SK-N-SH (cell line): ENCODE measurements at regions not wholly inside any gene's neighbourhood (a gene's known extent, or its start where the extent isn't known, plus 50 kb on each side); places are given as distances from the start of the nearest gene placed in this dataset.
A peak's percentile ranks its signal among the peaks of the same experiment; 100 is the strongest.

ENCODE experiments used
- CTCF ChIA-PET: fragments of 300-600, 350-600 bp; formaldehyde crosslinking; extraction: SDS; loops from one replicate; lab custom pipeline; 2021; lab: Yijun Ruan, JAX
- POLR2A ChIA-PET: fragments of 350-600 bp; sonication (Branson Sonifier 250); formaldehyde crosslinking; extraction: SDS; loops from one replicate; lab custom pipeline; 2020; ENCODE audit warnings: antibody characterized with exemption, inconsistent platforms; lab: Yijun Ruan, JAX
- DNase-seq: peaks from one replicate; pipeline ENCODE4 v3.0.0; 2012
- H2AFZ ChIP-seq: fragments of 200-600 bp; sonication (generic); 2 replicates; pipeline ENCODE4 v1.8.1; 2016; ENCODE audit warnings: antibody characterized with exemption, mild to moderate bottlenecking, low read depth
- H3F3A ChIP-seq: fragments of 200-600 bp; sonication (generic); replicated peaks from 2 replicates; pipeline ENCODE3; 2016; ENCODE audit warnings: antibody characterized with exemption, mild to moderate bottlenecking; ENCODE audit not compliant: insufficient read depth
- H3K27ac ChIP-seq, 2 experiments: fragments of 200-500 bp in 1 of 2; fragments of 200-600 bp in 1 of 2; sonication (Bioruptor generic) in 1 of 2; sonication (generic), shearing (Covaris generic) in 1 of 2; 2 replicates each; pipeline versions ENCODE4 v1.5.1 to v1.6.1; 2014 to 2016; ENCODE audit warnings: low read depth in 2 of 2, inconsistent platforms in 1 of 2, low read length in 1 of 2, mild to moderate bottlenecking in 1 of 2, mixed read lengths in 1 of 2
- H3K27me3 ChIP-seq: fragments of 200-600 bp; sonication (generic), shearing (Covaris generic); 2 replicates; pipeline ENCODE4 v1.6.1; 2016; ENCODE audit warnings: mixed run types; ENCODE audit not compliant: insufficient read depth
- H3K36me3 ChIP-seq, 2 experiments: fragments of 200-500 bp in 1 of 2; fragments of 200-600 bp in 1 of 2; sonication (Bioruptor generic) in 1 of 2; sonication (generic) in 1 of 2; replicated peaks in 1 of 2; 2 replicates each; pipeline versions ENCODE3 to v1.5.1; 2014 to 2016; ENCODE audit warnings: low read length in 1 of 2, mild to moderate bottlenecking in 1 of 2; ENCODE audit not compliant: insufficient read depth in 2 of 2, control insufficient read depth in 1 of 2
- H3K4me1 ChIP-seq, 2 experiments: fragments of 200-500 bp in 1 of 2; fragments of 200-600 bp in 1 of 2; sonication (Bioruptor generic) in 1 of 2; sonication (generic), shearing (Covaris generic) in 1 of 2; 2 replicates each; pipeline versions ENCODE4 v1.5.1 to v1.6.1; 2014 to 2016; ENCODE audit warnings: low read depth in 1 of 2, low read length in 1 of 2, mixed run types in 1 of 2; ENCODE audit not compliant: insufficient read depth in 2 of 2, control insufficient read depth in 1 of 2
- H3K4me2 ChIP-seq: fragments of 200-600 bp; sonication (generic), shearing (Covaris generic); 2 replicates; pipeline ENCODE4 v1.6.1; 2017; ENCODE audit warnings: mixed run types
- H3K4me3 ChIP-seq, 2 experiments: fragments of 200-500 bp in 1 of 2; fragments of 200-600 bp in 1 of 2; sonication (Bioruptor generic) in 1 of 2; sonication (generic), shearing (Covaris generic) in 1 of 2; 2 replicates each; pipeline versions ENCODE4 v1.5.1 to v1.8.1; 2014 to 2016; ENCODE audit warnings: low read depth in 2 of 2, inconsistent platforms in 1 of 2, low read length in 1 of 2, mild to moderate bottlenecking in 1 of 2, mixed read lengths in 1 of 2, moderate library complexity in 1 of 2
- H3K79me2 ChIP-seq: fragments of 200-600 bp; sonication (generic); 2 replicates; pipeline ENCODE4 v1.8.1; 2017; ENCODE audit warnings: mild to moderate bottlenecking; ENCODE audit not compliant: insufficient read depth
- H3K9ac ChIP-seq: fragments of 200-600 bp; sonication (generic); 2 replicates; pipeline ENCODE4 v1.6.1; 2017; ENCODE audit warnings: mixed run types
- H3K9me2 ChIP-seq: fragments of 200-600 bp; sonication (generic); 2 replicates; pipeline ENCODE4 v1.6.1; 2017; ENCODE audit warnings: mixed run types
- H3K9me3 ChIP-seq: fragments of 200-600 bp; sonication (generic); 2 replicates; pipeline ENCODE4 v1.6.1; 2017; ENCODE audit warnings: mixed run types, mild to moderate bottlenecking, moderate library complexity
- H4K20me1 ChIP-seq: fragments of 200-600 bp; sonication (generic); 2 replicates; pipeline ENCODE4 v1.6.1; 2017; ENCODE audit warnings: mild to moderate bottlenecking, mixed run types; ENCODE audit not compliant: insufficient read depth
- GATA2 ChIP-seq: sonication (generic); formaldehyde crosslinking; IDR thresholded peaks from 2 replicates; pipeline ENCODE4 v1.5.0; 2020; ENCODE audit warnings: mild to moderate bottlenecking, missing genetic modification reagents
- MEF2A ChIP-seq: IDR thresholded peaks from 2 replicates; pipeline ENCODE4 v1.4.0; 2012; ENCODE audit warnings: low read depth, borderline replicate concordance
- RCOR1 ChIP-seq: fragments of 150-350 bp; IDR thresholded peaks from 2 replicates; pipeline ENCODE4 v1.6.1; 2017; ENCODE audit warnings: antibody characterized with exemption, low read length
- RFX5 ChIP-seq: IDR thresholded peaks from 2 replicates; pipeline ENCODE4 v1.6.1; 2012; ENCODE audit warnings: mild to moderate bottlenecking, improper control_type of control experiment, low read length
- TAF1 ChIP-seq: IDR thresholded peaks from 2 replicates; pipeline ENCODE4 v1.6.1; 2012; ENCODE audit warnings: low read depth, mild to moderate bottlenecking, low read length, moderate library complexity, borderline replicate concordance
- WGBS: methylation state at CpG from one replicate; pipeline ENCODE4 v1.1.6; 2017; ENCODE audit warnings: low lambda C conversion rate; 5-methylcytosine and 5-hydroxymethylcytosine counted together
- TF ChIP-seq, protein P1 (sequence below): fragments of 150-350 bp; IDR thresholded peaks from 2 replicates; pipeline ENCODE4 v1.6.1; 2017; ENCODE audit warnings: antibody characterized with exemption, low read length, low read depth, borderline replicate concordance
- TF ChIP-seq, protein P2 (sequence below): IDR thresholded peaks from 2 replicates; pipeline ENCODE4 v1.4.0; 2012; ENCODE audit warnings: low read depth

DNA sequence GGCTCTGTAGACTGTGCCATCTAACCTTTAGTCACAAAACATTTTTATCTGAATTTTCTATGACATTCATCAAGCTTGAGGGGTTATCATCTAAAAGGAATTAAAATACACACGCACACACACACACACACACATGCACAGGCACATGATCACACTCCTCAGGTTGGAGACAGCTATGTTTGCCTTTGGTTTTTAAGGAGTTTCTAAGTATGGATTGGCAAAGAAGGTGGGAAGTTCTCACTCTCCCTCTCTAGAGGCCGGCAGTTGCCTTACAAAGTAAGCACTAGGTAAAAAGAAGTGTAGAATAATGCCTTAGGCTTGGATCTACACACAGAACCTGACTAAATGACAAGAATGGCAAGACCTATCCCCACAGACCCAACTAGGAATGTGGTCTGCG lies 437.1 kb downstream of the ZEB2 start:
- H2AFZ ChIP-seq, result no peak overlapping the region
- peaks cover 26 to 36% of the 10 kb centered on the region in 2 experiments; a peak in 3 of 4 replicates for H3K4me1 ChIP-seq
- H3K9me3 ChIP-seq, result no peaks in the 10 kb centered on the region
- H3K36me3 ChIP-seq, result no peaks in the 10 kb centered on the region
- no peaks in the 10 kb centered on the region for H3K79me2 ChIP-seq
- TF ChIP-seq RCOR1, result no peak
- DNase-seq, result no peak
- no peaks in the 10 kb centered on the region for H4K20me1 ChIP-seq
- peak overlapping the region; percentile 36; the same call in 1 of the 2 replicates for H3K4me2 ChIP-seq
- no peak overlapping the region for H3K4me3 ChIP-seq
- H3K27ac ChIP-seq, result peak overlapping the region in 1 of 2 experiments; percentile 74; a peak in 2 of 4 replicates
- H3K27me3 ChIP-seq, result no peaks in the 10 kb centered on the region
- POLR2A ChIA-PET, result no interaction called here
- peak overlapping the region; percentile 9; the same call in 1 of the 2 replicates for H3K9ac ChIP-seq
- H3F3A ChIP-seq, result peaks cover 33% of the 10 kb centered on the region
- 95% methylated on average over 3 of the region's 3 CpGs for WGBS
- H3K9me2 ChIP-seq, result no peaks in the 10 kb centered on the region
- CTCF ChIA-PET, result no interaction called here

DNA sequence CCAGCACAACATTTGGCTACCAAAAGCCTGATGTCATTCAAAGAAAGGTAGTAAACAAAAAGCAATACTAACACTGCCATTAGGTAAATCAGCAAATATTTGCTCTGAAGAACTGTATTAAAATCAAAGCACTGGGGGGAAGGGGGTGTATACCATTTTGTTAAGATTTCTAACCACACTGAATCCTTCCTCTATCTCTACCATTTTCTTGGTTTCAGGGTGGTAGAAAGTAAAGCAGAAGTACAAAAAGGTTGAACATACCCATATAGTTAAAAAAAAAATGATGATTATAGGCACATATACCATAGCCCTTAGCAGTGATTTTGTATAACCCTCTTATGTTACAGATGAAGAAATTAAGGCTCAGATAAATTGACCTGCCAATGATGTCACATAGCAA lies 437.6 kb downstream of the ZEB2 start:
- H3K27ac ChIP-seq, result peak overlapping the region in 1 of 2 experiments; percentile 74; a peak in 2 of 4 replicates
- H3K9me2 ChIP-seq, result no peaks in the 10 kb centered on the region
- POLR2A ChIA-PET, result no interaction called here
- no peak for TF ChIP-seq GATA2 (CRISPR knock-in tag)
- no peak for TF ChIP-seq RFX5
- TF ChIP-seq, protein P1, sequence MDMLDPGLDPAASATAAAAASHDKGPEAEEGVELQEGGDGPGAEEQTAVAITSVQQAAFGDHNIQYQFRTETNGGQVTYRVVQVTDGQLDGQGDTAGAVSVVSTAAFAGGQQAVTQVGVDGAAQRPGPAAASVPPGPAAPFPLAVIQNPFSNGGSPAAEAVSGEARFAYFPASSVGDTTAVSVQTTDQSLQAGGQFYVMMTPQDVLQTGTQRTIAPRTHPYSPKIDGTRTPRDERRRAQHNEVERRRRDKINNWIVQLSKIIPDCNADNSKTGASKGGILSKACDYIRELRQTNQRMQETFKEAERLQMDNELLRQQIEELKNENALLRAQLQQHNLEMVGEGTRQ, result no peak
- TF ChIP-seq, all 33 proteins: peak for 0
- Histone ChIP-seq H3K27me3 (no peaks in the 10 kb centered on the region), H3K36me3 (no peaks in the 10 kb centered on the region), H3F3A (peaks cover 33% of the 10 kb centered on the region), H3K4me1 (peaks cover 28 to 38% of the 10 kb centered on the region in 2 experiments; a peak in 3 of 4 replicates), H3K79me2 (no peaks in the 10 kb centered on the region), H3K4me3 (no peak overlapping the region), H3K9me3 (no peaks in the 10 kb centered on the region), H3K4me2 (no peak overlapping the region), H2AFZ (no peak overlapping the region), H3K9ac (no peak overlapping the region), H4K20me1 (no peaks in the 10 kb centered on the region)
- CTCF ChIA-PET, result no interaction called here
- DNase-seq, result no peak

DNA sequence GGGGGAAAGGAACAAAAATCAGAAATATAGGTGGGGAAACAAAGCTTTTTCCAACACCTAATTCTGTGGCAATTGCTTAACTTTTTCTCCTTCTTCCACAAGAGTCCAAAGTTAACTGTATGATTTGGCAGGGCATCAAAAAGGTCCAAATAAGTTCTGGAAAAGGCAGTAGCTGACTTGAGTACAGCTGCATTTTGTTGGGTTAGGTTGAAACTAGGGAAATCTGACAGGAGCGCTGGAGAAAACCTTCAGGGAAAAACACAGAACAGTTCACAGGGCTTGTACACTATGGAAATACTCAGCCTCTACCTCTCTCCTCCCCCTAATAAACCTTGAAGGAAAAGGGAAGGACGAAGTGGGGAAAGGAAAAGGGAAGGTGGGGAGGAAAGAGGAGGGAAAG lies 438.6 kb downstream of the ZEB2 start:
- no peaks in the 10 kb centered on the region for H4K20me1 ChIP-seq
- H3K79me2 ChIP-seq, result no peaks in the 10 kb centered on the region
- ChIA-PET POLR2A (no interaction called here), CTCF (no interaction called here)
- H3K27ac ChIP-seq, result no peak overlapping the region
- no peak for DNase-seq
- H3K27me3 ChIP-seq, result no peaks in the 10 kb centered on the region
- peaks cover 27% of the 10 kb centered on the region for H3F3A ChIP-seq
- no peaks in the 10 kb centered on the region for H3K9me3 ChIP-seq
- WGBS, result 88% methylated on average over 2 of the region's 2 CpGs
- no peaks in the 10 kb centered on the region for H3K36me3 ChIP-seq
- H2AFZ ChIP-seq, result peak overlapping the region; percentile 62; the same call in 1 of the 2 replicates
- H3K4me1 ChIP-seq, result peaks cover 32 to 38% of the 10 kb centered on the region in 2 experiments; a peak in 3 of 4 replicates
- H3K4me3 ChIP-seq, result no peak overlapping the region
- H3K4me2 ChIP-seq, result no peak overlapping the region
- no peaks in the 10 kb centered on the region for H3K9me2 ChIP-seq
- no peak for TF ChIP-seq TAF1
- TF ChIP-seq MEF2A, result no peak
- TF ChIP-seq, protein P2, sequence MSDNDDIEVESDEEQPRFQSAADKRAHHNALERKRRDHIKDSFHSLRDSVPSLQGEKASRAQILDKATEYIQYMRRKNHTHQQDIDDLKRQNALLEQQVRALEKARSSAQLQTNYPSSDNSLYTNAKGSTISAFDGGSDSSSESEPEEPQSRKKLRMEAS, result no peak
- no peak overlapping the region for H3K9ac ChIP-seq
